Mesendoderm (in vitro differentiated cells): ENCODE measurements at regions not wholly inside any gene's neighbourhood (a gene's known extent, or its start where the extent isn't known, plus 50 kb on each side); places are given as distances from the start of the nearest gene placed in this dataset.

Experiments
- DNase-seq: peaks from one replicate; pipeline ENCODE4 v3.0.0; 2013
- H2AK5ac ChIP-seq: 2 replicates; pipeline ENCODE4 v1.6.1; 2013; ENCODE audit warnings: low read length, inconsistent platforms
- H2BK120ac ChIP-seq: 2 replicates; pipeline ENCODE4 v1.6.1; 2013; ENCODE audit warnings: low read depth, mild to moderate bottlenecking, low read length, moderate library complexity, mixed read lengths
- H2BK15ac ChIP-seq: replicated peaks from 2 replicates; pipeline ENCODE4 v1.6.1; 2013; ENCODE audit warnings: low read depth, mild to moderate bottlenecking, moderate library complexity
- H2BK5ac ChIP-seq: 2 replicates; pipeline ENCODE4 v1.6.1; 2013; ENCODE audit warnings: low read length, inconsistent platforms
- H3K18ac ChIP-seq: 2 replicates; pipeline ENCODE4 v1.6.1; 2013; ENCODE audit warnings: mild to moderate bottlenecking, low read length, mixed read lengths
- H3K23ac ChIP-seq: one replicate; pipeline ENCODE4 v1.6.1; 2013; ENCODE audit warnings: low read length
- H3K27ac ChIP-seq: 2 replicates; pipeline ENCODE4 v1.5.1; 2013; ENCODE audit warnings: low read depth, mild to moderate bottlenecking, inconsistent platforms, low read length, moderate library complexity
- H3K27me3 ChIP-seq: 2 replicates; pipeline ENCODE4 v1.6.1; 2013; ENCODE audit warnings: low read length, control low read depth, mild to moderate bottlenecking, inconsistent platforms; ENCODE audit not compliant: insufficient read depth, poor library complexity
- H3K36me3 ChIP-seq: 2 replicates; pipeline ENCODE4 v1.6.1; 2013; ENCODE audit warnings: low read length, inconsistent platforms; ENCODE audit not compliant: control insufficient read depth, insufficient read depth
- H3K4ac ChIP-seq: one replicate; pipeline ENCODE4 v1.6.1; 2013; ENCODE audit warnings: low read depth, mild to moderate bottlenecking, low read length, moderate library complexity
- H3K4me1 ChIP-seq: 2 replicates; pipeline ENCODE4 v1.6.1; 2013; ENCODE audit warnings: low read depth, low read length, inconsistent platforms; ENCODE audit not compliant: control insufficient read depth
- H3K4me2 ChIP-seq: 2 replicates; pipeline ENCODE4 v1.6.1; 2013; ENCODE audit warnings: low read length
- H3K4me3 ChIP-seq: 2 replicates; pipeline ENCODE4 v1.5.1; 2013; ENCODE audit warnings: mild to moderate bottlenecking, low read length
- H3K56ac ChIP-seq: one replicate; pipeline ENCODE4 v1.6.1; 2013; ENCODE audit warnings: low read length
- H3K79me1 ChIP-seq: 2 replicates; pipeline ENCODE4 v1.6.1; 2013; ENCODE audit warnings: low read length, inconsistent platforms
- H3K79me2 ChIP-seq: 2 replicates; pipeline ENCODE4 v1.6.1; 2013; ENCODE audit warnings: mild to moderate bottlenecking, low read length; ENCODE audit not compliant: control insufficient read depth, insufficient read depth
- H3K9ac ChIP-seq: 2 replicates; pipeline ENCODE4 v1.6.1; 2013; ENCODE audit warnings: low read length, inconsistent platforms
- H4K5ac ChIP-seq: one replicate; pipeline ENCODE4 v1.6.1; 2013; ENCODE audit warnings: low read length
- H4K8ac ChIP-seq: one replicate; pipeline ENCODE4 v1.6.1; 2013; ENCODE audit warnings: low read depth, mild to moderate bottlenecking, control low read depth, low read length, moderate library complexity
- WGBS: extraction: QIAGEN DNeasy Blood & Tissue Kit; methylation state at CpG from one replicate; pipeline ENCODE4 v1.1.7; 2013; ENCODE audit warnings: low lambda C conversion rate, missing lambda C conversion rate; ENCODE audit not compliant: insufficient coverage; ENCODE audit errors: extremely low coverage; 5-methylcytosine and 5-hydroxymethylcytosine counted together

- no peak overlapping the region for H2BK5ac ChIP-seq
- H2BK15ac ChIP-seq = no peak overlapping the region
- H3K4me1 ChIP-seq = no peaks in the 10 kb centered on the region
- H3K79me1 ChIP-seq = no peaks in the 10 kb centered on the region
- H3K9ac ChIP-seq = no peak overlapping the region
- H3K27ac ChIP-seq = no peak overlapping the region
- no peak overlapping the region for H4K8ac ChIP-seq
- no peak overlapping the region for H3K56ac ChIP-seq
- no peaks in the 10 kb centered on the region for H3K36me3 ChIP-seq
- no peaks in the 10 kb centered on the region for H3K79me2 ChIP-seq
- H3K4ac ChIP-seq = no peak overlapping the region
- no peak for DNase-seq
- H3K4me3 ChIP-seq = no peak overlapping the region
- H4K5ac ChIP-seq = no peak overlapping the region
- no peak overlapping the region for H2BK120ac ChIP-seq
- no peak overlapping the region for H2AK5ac ChIP-seq
- no peak overlapping the region for H3K18ac ChIP-seq
- WGBS = no CpG with 5 or more reads among the region's 3 CpGs
- H3K4me2 ChIP-seq = no peak overlapping the region
- H3K27me3 ChIP-seq = no peaks in the 10 kb centered on the region
- no peak overlapping the region for H3K23ac ChIP-seq
These were observed 1008.6 kb downstream of the TSN start for GRCh38 chr2:122764014-122764413.

- no CpG with 5 or more reads among the region's 1 CpG for WGBS
- Histone ChIP-seq H2BK15ac (no peak overlapping the region), H4K5ac (no peak overlapping the region), H2AK5ac (no peak overlapping the region), H2BK120ac (no peak overlapping the region), H3K27ac (no peak overlapping the region), H3K27me3 (no peaks in the 10 kb centered on the region), H2BK5ac (no peak overlapping the region), H3K79me2 (no peaks in the 10 kb centered on the region), H3K23ac (no peak overlapping the region), H3K18ac (no peak overlapping the region), H3K56ac (no peak overlapping the region), H3K9ac (no peak overlapping the region), H3K4me3 (no peak overlapping the region), H3K4me2 (no peak overlapping the region), H3K4ac (no peak overlapping the region), H3K4me1 (no peaks in the 10 kb centered on the region), H4K8ac (no peak overlapping the region), H3K36me3 (no peaks in the 10 kb centered on the region), H3K79me1 (no peaks in the 10 kb centered on the region)
- DNase-seq = no peak
These were observed 1024.8 kb downstream of the TSN start for GRCh38 chr2:122780251-122780650.

DNA sequence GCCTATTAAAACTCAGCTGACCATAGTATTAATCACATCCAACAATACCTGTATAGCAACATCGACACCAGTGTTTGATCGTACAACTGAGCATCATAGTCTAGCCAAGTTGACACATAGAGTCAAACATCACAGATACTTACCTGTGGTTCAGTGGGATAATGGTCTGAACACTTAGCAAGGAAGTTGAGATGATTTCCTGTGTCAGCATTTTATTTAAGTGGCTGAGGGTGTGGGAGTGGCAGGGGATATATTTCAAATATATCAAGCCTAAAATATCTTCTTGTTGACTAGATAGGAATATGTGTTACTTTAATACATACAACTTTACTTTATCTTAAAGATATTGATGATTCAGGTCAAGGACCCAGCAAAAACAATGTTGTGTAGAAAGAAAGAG is 1038.6 kb downstream of the TSN start:
- Histone ChIP-seq H3K9ac (no peak overlapping the region), H3K27ac (no peak overlapping the region), H3K18ac (no peak overlapping the region), H3K79me2 (no peaks in the 10 kb centered on the region), H4K8ac (no peak overlapping the region), H4K5ac (no peak overlapping the region), H3K27me3 (no peaks in the 10 kb centered on the region), H3K23ac (no peak overlapping the region), H2BK120ac (no peak overlapping the region), H3K4me3 (no peak overlapping the region), H3K4ac (no peak overlapping the region), H3K56ac (no peak overlapping the region), H3K4me2 (no peak overlapping the region), H3K79me1 (no peaks in the 10 kb centered on the region), H3K36me3 (no peaks in the 10 kb centered on the region), H2BK15ac (no peak overlapping the region), H2AK5ac (no peak overlapping the region), H3K4me1 (no peaks in the 10 kb centered on the region), H2BK5ac (no peak overlapping the region)
- DNase-seq = no peak
- WGBS = no CpG with 5 or more reads among the region's 2 CpGs

- no peak overlapping the region for H3K4ac ChIP-seq
- no peaks in the 10 kb centered on the region for H3K36me3 ChIP-seq
- no peaks in the 10 kb centered on the region for H3K27me3 ChIP-seq
- H3K4me2 ChIP-seq = no peak overlapping the region
- H4K8ac ChIP-seq = no peak overlapping the region
- no peaks in the 10 kb centered on the region for H3K79me1 ChIP-seq
- no peak overlapping the region for H3K27ac ChIP-seq
- no peak overlapping the region for H2AK5ac ChIP-seq
- no peak overlapping the region for H4K5ac ChIP-seq
- no peak overlapping the region for H3K23ac ChIP-seq
- no peak overlapping the region for H3K9ac ChIP-seq
- H3K79me2 ChIP-seq = no peaks in the 10 kb centered on the region
- H2BK120ac ChIP-seq = no peak overlapping the region
- no peak overlapping the region for H2BK15ac ChIP-seq
- no peaks in the 10 kb centered on the region for H3K4me1 ChIP-seq
- WGBS = no CpG with 5 or more reads among the region's 5 CpGs
- no peak for DNase-seq
- H2BK5ac ChIP-seq = no peak overlapping the region
- no peak overlapping the region for H3K18ac ChIP-seq
- no peak overlapping the region for H3K56ac ChIP-seq
- H3K4me3 ChIP-seq = no peak overlapping the region
These were observed 1040.3 kb downstream of the TSN start for GRCh38 chr2:122795763-122796162.

GRCh38 chr2:122799391-122799790 is 1043.9 kb downstream of the TSN start:
- H3K4me3 ChIP-seq = no peak overlapping the region
- H3K27me3 ChIP-seq = no peaks in the 10 kb centered on the region
- no peak overlapping the region for H3K56ac ChIP-seq
- H3K27ac ChIP-seq = no peak overlapping the region
- no peak overlapping the region for H2AK5ac ChIP-seq
- H3K79me1 ChIP-seq = no peaks in the 10 kb centered on the region
- H3K9ac ChIP-seq = no peak overlapping the region
- H3K4me1 ChIP-seq = no peaks in the 10 kb centered on the region
- H4K8ac ChIP-seq = no peak overlapping the region
- H3K4ac ChIP-seq = no peak overlapping the region
- H3K79me2 ChIP-seq = no peaks in the 10 kb centered on the region
- H2BK120ac ChIP-seq = no peak overlapping the region
- H4K5ac ChIP-seq = no peak overlapping the region
- H3K4me2 ChIP-seq = no peak overlapping the region
- H3K23ac ChIP-seq = no peak overlapping the region
- H3K18ac ChIP-seq = no peak overlapping the region
- no peak overlapping the region for H2BK5ac ChIP-seq
- no peaks in the 10 kb centered on the region for H3K36me3 ChIP-seq
- no peak for DNase-seq
- no peak overlapping the region for H2BK15ac ChIP-seq

DNA sequence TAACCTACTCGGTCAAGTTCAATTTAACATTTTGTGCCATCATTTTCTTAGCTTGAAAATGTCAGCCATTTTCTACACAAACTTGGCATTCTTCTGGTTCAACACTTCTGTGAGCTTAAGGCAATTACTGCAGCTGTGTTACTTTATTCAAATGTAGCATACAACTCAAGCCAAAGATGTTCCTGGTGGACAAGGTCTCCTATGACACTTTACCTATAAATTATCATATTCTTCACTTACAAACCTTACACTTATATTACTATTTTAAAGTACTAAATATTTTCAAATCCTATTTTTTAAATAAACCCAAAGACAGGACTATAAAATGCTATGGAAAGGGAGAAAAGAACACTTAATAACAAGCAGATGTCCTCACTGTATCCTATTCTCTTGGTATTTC is 1045.3 kb downstream of the TSN start:
- Histone ChIP-seq H3K79me2 (no peaks in the 10 kb centered on the region), H3K4me3 (no peak overlapping the region), H3K4me2 (no peak overlapping the region), H2BK120ac (no peak overlapping the region), H3K4ac (no peak overlapping the region), H3K27me3 (no peaks in the 10 kb centered on the region), H3K27ac (no peak overlapping the region), H2BK15ac (no peak overlapping the region), H4K5ac (no peak overlapping the region), H3K56ac (no peak overlapping the region), H4K8ac (no peak overlapping the region), H2BK5ac (no peak overlapping the region), H3K18ac (no peak overlapping the region), H3K4me1 (no peaks in the 10 kb centered on the region), H3K23ac (no peak overlapping the region), H2AK5ac (no peak overlapping the region), H3K9ac (no peak overlapping the region), H3K79me1 (no peaks in the 10 kb centered on the region), H3K36me3 (no peaks in the 10 kb centered on the region)
- WGBS = no CpG with 5 or more reads among the region's 1 CpG
- DNase-seq = no peak
